HEK293 (cell line): ENCODE measurements at regions not wholly inside any gene's neighbourhood (a gene's known extent, or its start where the extent isn't known, plus 50 kb on each side); places are given as distances from the start of the nearest gene placed in this dataset.
A peak's percentile ranks its signal among the peaks of the same experiment; 100 is the strongest.

ENCODE experiments used
- CTCF ChIA-PET: fragments of 350-600 bp; formaldehyde crosslinking; extraction: SDS; loops from one replicate; lab custom pipeline; 2021; ENCODE audit warnings: antibody characterized with exemption; lab: Yijun Ruan, JAX
- POLR2A ChIA-PET: fragments of 300-600 bp; formaldehyde crosslinking; extraction: SDS; loops from one replicate; lab custom pipeline; 2020; ENCODE audit warnings: antibody characterized with exemption, inconsistent platforms; lab: Yijun Ruan, JAX
- H3K27ac ChIP-seq: fragments of 200-500 bp; sonication (Bioruptor generic); 2 replicates; pipeline ENCODE4 v1.5.1; 2014; ENCODE audit warnings: low read depth, low read length, control low read depth, inconsistent platforms; ENCODE audit errors: extremely low read depth
- H3K36me3 ChIP-seq, 2 experiments: fragments of 200-500 bp in 1 of 2; sonication (Bioruptor generic) in 1 of 2; 1 replicate in 1 of 2; 2 replicates in 1 of 2; pipeline ENCODE4 v1.5.1; 2014 to 2017; ENCODE audit warnings: inconsistent platforms in 2 of 2, low read length in 2 of 2; ENCODE audit not compliant: control insufficient read depth in 2 of 2, insufficient read depth in 1 of 2
- H3K4me1 ChIP-seq: fragments of 200-500 bp; sonication (Bioruptor generic); 2 replicates; pipeline ENCODE4 v1.5.1; 2014; ENCODE audit warnings: mild to moderate bottlenecking, low read length, inconsistent platforms; ENCODE audit not compliant: control insufficient read depth, insufficient read depth
- H3K4me3 ChIP-seq: 2 replicates; pipeline ENCODE4 v1.5.1; 2011; ENCODE audit warnings: low read depth, mild to moderate bottlenecking, control low read depth, low read length, moderate library complexity
- H3K9me3 ChIP-seq: fragments of 200-500 bp; sonication (Bioruptor generic); 2 replicates; pipeline ENCODE4 v1.5.1; 2014; ENCODE audit warnings: low read depth, low read length, inconsistent platforms; ENCODE audit not compliant: control insufficient read depth, insufficient read depth
- BCL6B ChIP-seq: fragments of 450-650 bp; formaldehyde crosslinking; IDR thresholded peaks from 2 replicates; pipeline ENCODE4 v1.5.1; 2017; ENCODE audit warnings: missing biosample characterization, missing genetic modification characterization
- GLI4 ChIP-seq: fragments of 450-650 bp; formaldehyde crosslinking; IDR thresholded peaks from 2 replicates; pipeline ENCODE4 v1.5.1; 2016; ENCODE audit warnings: missing biosample characterization, missing genetic modification characterization
- IKZF3 ChIP-seq: fragments of 450-650 bp; IDR thresholded peaks from 2 replicates; pipeline ENCODE4 v1.5.0; 2018; ENCODE audit warnings: missing biosample characterization, mild to moderate bottlenecking, missing genetic modification characterization, moderate library complexity
- MZF1 ChIP-seq: fragments of 450-650 bp; formaldehyde crosslinking; IDR thresholded peaks from 2 replicates; pipeline ENCODE4 v1.5.1; 2017; ENCODE audit warnings: missing biosample characterization, missing genetic modification characterization, borderline replicate concordance
- REPIN1 ChIP-seq: fragments of 450-650 bp; formaldehyde crosslinking; IDR thresholded peaks from 2 replicates; pipeline ENCODE4 v1.5.1; 2017; ENCODE audit warnings: missing biosample characterization, missing genetic modification characterization, low read depth
- SCRT2 ChIP-seq: fragments of 450-650 bp; formaldehyde crosslinking; IDR thresholded peaks from 2 replicates; pipeline ENCODE4 v1.5.1; 2016; ENCODE audit warnings: missing biosample characterization, missing genetic modification characterization
- YY1 ChIP-seq: fragments of 450-650 bp; formaldehyde crosslinking; IDR thresholded peaks from 2 replicates; pipeline ENCODE4 v1.5.1; 2018; ENCODE audit warnings: missing biosample characterization, missing genetic modification characterization
- ZBTB21 ChIP-seq: fragments of 450-650 bp; formaldehyde crosslinking; IDR thresholded peaks from 2 replicates; pipeline ENCODE4 v1.5.1; 2017; ENCODE audit warnings: missing biosample characterization, missing genetic modification characterization
- ZEB2 ChIP-seq: fragments of 450-650 bp; formaldehyde crosslinking; IDR thresholded peaks from 2 replicates; pipeline ENCODE4 v1.5.1; 2016; ENCODE audit warnings: missing biosample characterization, missing genetic modification characterization
- ZNF112 ChIP-seq: fragments of 450-650 bp; formaldehyde crosslinking; IDR thresholded peaks from 2 replicates; pipeline ENCODE4 v1.5.0; 2017; ENCODE audit warnings: missing biosample characterization, missing genetic modification characterization
- ZNF114 ChIP-seq: fragments of 450-650 bp; formaldehyde crosslinking; IDR thresholded peaks from 2 replicates; pipeline ENCODE4 v1.5.0; 2017; ENCODE audit warnings: missing biosample characterization, missing genetic modification characterization
- ZNF140 ChIP-seq: fragments of 450-650 bp; formaldehyde crosslinking; IDR thresholded peaks from 2 replicates; pipeline ENCODE4 v1.5.1; 2016; ENCODE audit warnings: missing biosample characterization, missing genetic modification characterization
- ZNF155 ChIP-seq: fragments of 450-650 bp; formaldehyde crosslinking; IDR thresholded peaks from 2 replicates; pipeline ENCODE4 v1.5.1; 2016; ENCODE audit warnings: missing biosample characterization, missing genetic modification characterization
- ZNF211 ChIP-seq: fragments of 450-650 bp; formaldehyde crosslinking; IDR thresholded peaks from 2 replicates; pipeline ENCODE4 v1.5.1; 2016; ENCODE audit warnings: low read depth, missing biosample characterization, missing genetic modification characterization
- ZNF214 ChIP-seq: fragments of 450-650 bp; formaldehyde crosslinking; IDR thresholded peaks from 2 replicates; pipeline ENCODE4 v1.5.1; 2017; ENCODE audit warnings: missing biosample characterization, mild to moderate bottlenecking, missing genetic modification characterization, borderline replicate concordance
- ZNF280C ChIP-seq: fragments of 450-650 bp; formaldehyde crosslinking; IDR thresholded peaks from 2 replicates; pipeline ENCODE4 v1.5.1; 2016; ENCODE audit warnings: missing biosample characterization, missing genetic modification characterization
- ZNF433 ChIP-seq: fragments of 450-650 bp; formaldehyde crosslinking; IDR thresholded peaks from 2 replicates; pipeline ENCODE4 v1.5.1; 2016; ENCODE audit warnings: missing biosample characterization, missing genetic modification characterization, low read depth
- ZNF548 ChIP-seq: fragments of 450-650 bp; formaldehyde crosslinking; IDR thresholded peaks from 2 replicates; pipeline ENCODE4 v1.5.1; 2016; ENCODE audit warnings: missing biosample characterization, missing genetic modification characterization
- ZNF654 ChIP-seq: fragments of 450-650 bp; formaldehyde crosslinking; IDR thresholded peaks from 2 replicates; pipeline ENCODE4 v1.5.1; 2016; ENCODE audit warnings: low read depth, missing biosample characterization, missing genetic modification characterization
- ZNF664 ChIP-seq: fragments of 450-650 bp; formaldehyde crosslinking; IDR thresholded peaks from 2 replicates; pipeline ENCODE4 v1.5.1; 2016; ENCODE audit warnings: missing biosample characterization, missing genetic modification characterization
- ZNF701 ChIP-seq: fragments of 450-650 bp; formaldehyde crosslinking; IDR thresholded peaks from 2 replicates; pipeline ENCODE4 v1.5.1; 2016; ENCODE audit warnings: missing biosample characterization, missing genetic modification characterization
- ZNF785 ChIP-seq: fragments of 450-650 bp; formaldehyde crosslinking; IDR thresholded peaks from 2 replicates; pipeline ENCODE4 v1.5.1; 2016; ENCODE audit warnings: missing biosample characterization, missing genetic modification characterization
- ZNF791 ChIP-seq: fragments of 450-650 bp; formaldehyde crosslinking; IDR thresholded peaks from 2 replicates; pipeline ENCODE4 v1.5.1; 2016; ENCODE audit warnings: missing biosample characterization, missing genetic modification characterization
- ZSCAN16 ChIP-seq: fragments of 450-650 bp; formaldehyde crosslinking; IDR thresholded peaks from 2 replicates; pipeline ENCODE4 v1.5.1; 2016; ENCODE audit warnings: missing biosample characterization, missing genetic modification characterization
- TF ChIP-seq, protein P1 (sequence below): fragments of 450-650 bp; formaldehyde crosslinking; IDR thresholded peaks from 2 replicates; pipeline ENCODE4 v1.5.1; 2017; ENCODE audit warnings: missing biosample characterization, missing genetic modification characterization
- TF ChIP-seq, protein P2 (sequence below): fragments of 450-650 bp; formaldehyde crosslinking; IDR thresholded peaks from 2 replicates; pipeline ENCODE4 v1.5.1; 2016; ENCODE audit warnings: missing biosample characterization, missing genetic modification characterization, borderline replicate concordance

DNA sequence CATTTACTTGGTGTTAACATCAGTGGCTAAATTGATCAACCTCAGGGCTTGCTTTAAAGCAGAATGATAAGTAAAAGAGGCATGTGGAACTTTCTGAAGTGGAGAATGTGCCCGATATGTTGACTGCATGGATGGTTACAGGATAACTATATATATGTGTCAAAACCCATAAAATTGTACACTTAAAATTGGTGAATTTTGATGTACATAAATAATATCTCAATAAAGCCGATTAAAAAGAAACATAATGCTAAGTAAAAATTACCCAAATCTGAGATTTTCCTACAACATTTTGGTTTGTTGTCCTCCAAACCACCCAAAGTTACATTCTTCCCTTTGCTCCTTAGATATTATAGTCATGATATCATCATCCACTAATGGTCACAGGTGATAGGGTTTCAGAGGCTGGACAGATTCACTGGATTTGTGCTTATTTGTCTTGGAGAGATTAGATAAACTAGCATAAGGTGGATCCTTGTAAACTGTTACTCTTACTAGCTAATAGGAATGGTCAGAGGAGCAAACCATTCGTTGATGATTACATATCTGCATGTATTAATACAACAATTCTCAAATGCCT, 119.7 kb upstream of the RPS23 start:
- no peak for TF ChIP-seq ZNF211 (tag by site-specific recombination)
- TF ChIP-seq ZNF140 (tag by site-specific recombination): no peak
- peak; percentile 94 for TF ChIP-seq ZNF664
- no peak for TF ChIP-seq ZNF701
- no peak for TF ChIP-seq ZNF654
- TF ChIP-seq YY1 (tag by site-specific recombination): no peak
- TF ChIP-seq, all 188 proteins: peak for 1
- H3K4me1 ChIP-seq: peaks cover 23% of the 10 kb centered on the region
- H3K9me3 ChIP-seq: no peaks in the 10 kb centered on the region
- ChIA-PET CTCF (interaction anchor here (0.6 kb wide), 1 partner anchor 112 kb away, joined by 3 read pairs; no protein-coding TSS in a partner anchor), POLR2A (interaction anchor here (0.6 kb wide), 2 partner anchors 145 to 1430 kb away, joined by 3 to 5 read pairs; no protein-coding TSS in a partner anchor)
- H3K27ac ChIP-seq: peak overlapping the region; percentile 43; the same call in 1 of the 2 replicates
- no peak overlapping the region for H3K4me3 ChIP-seq
- H3K36me3 ChIP-seq: no peaks in the 10 kb centered on the region

DNA sequence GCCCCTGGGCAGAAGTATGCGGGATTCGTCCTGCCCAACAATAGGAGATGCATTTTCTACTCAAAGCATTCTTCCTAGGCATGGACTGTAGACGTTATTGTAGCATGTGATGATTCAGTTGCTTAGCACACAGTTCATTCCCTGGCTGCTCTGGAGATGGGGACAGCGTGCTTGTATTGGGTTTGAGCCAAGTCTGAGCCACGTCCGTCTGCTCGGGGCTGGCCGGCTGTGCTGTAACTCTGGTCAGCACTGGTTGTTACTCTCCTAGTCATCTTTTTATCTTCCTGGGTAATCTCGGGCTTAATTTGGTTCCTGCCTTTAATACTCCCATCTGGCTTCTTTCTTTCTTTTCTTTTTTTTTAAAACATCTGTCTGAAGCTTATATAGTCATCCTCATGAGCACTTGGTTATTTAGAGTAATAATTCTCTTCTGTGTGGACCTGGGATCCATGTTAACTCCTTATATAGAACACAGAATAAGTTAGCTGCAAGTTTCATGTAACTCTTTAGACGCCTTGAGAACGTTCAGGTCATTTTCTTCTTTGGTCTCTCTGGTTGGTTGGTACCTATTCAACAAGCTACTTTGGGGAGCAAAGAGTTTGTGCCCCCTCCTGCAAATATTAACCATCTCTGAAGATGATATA, 118.8 kb upstream of the RPS23 start:
- no peaks in the 10 kb centered on the region for H3K9me3 ChIP-seq
- 0 out of 2 replicates have a peak overlapping the region, but pooled peaks have one; percentile 43 for H3K27ac ChIP-seq
- POLR2A ChIA-PET: interaction anchor here (0.6 kb wide), 1 partner anchor 146 kb away, joined by 5 read pairs; no protein-coding TSS in a partner anchor
- H3K36me3 ChIP-seq: no peaks in the 10 kb centered on the region
- CTCF ChIA-PET: interaction anchor here (0.6 kb wide), 1 partner anchor 199 kb away, joined by 4 read pairs; no protein-coding TSS in a partner anchor
- H3K4me3 ChIP-seq: no peak overlapping the region
- peaks cover 23% of the 10 kb centered on the region for H3K4me1 ChIP-seq
- TF ChIP-seq ZNF114 (no peak), ZNF548 (tag by site-specific recombination) (no peak), ZNF654 (no peak), ZNF155 (tag by site-specific recombination) (no peak), ZNF791 (tag by site-specific recombination) (no peak), ZNF280C (tag by site-specific recombination) (no peak), SCRT2 (no peak), ZSCAN16 (tag by site-specific recombination) (no peak), IKZF3 (tag by site-specific recombination) (0 out of 2 replicates have a peak, but pooled peaks have one; percentile 25), MZF1 (tag by site-specific recombination) (peak; percentile 62; the same call in 1 of the 2 replicates), ZNF433 (no peak), GLI4 (tag by site-specific recombination) (no peak), ZNF785 (tag by site-specific recombination) (no peak), REPIN1 (tag by site-specific recombination) (no peak), ZNF112 (tag by site-specific recombination) (no peak), ZBTB21 (no peak), ZNF214 (tag by site-specific recombination) (no peak), ZEB2 (tag by site-specific recombination) (no peak), BCL6B (tag by site-specific recombination) (no peak), ZNF211 (tag by site-specific recombination) (no peak)
- TF ChIP-seq, protein P1, sequence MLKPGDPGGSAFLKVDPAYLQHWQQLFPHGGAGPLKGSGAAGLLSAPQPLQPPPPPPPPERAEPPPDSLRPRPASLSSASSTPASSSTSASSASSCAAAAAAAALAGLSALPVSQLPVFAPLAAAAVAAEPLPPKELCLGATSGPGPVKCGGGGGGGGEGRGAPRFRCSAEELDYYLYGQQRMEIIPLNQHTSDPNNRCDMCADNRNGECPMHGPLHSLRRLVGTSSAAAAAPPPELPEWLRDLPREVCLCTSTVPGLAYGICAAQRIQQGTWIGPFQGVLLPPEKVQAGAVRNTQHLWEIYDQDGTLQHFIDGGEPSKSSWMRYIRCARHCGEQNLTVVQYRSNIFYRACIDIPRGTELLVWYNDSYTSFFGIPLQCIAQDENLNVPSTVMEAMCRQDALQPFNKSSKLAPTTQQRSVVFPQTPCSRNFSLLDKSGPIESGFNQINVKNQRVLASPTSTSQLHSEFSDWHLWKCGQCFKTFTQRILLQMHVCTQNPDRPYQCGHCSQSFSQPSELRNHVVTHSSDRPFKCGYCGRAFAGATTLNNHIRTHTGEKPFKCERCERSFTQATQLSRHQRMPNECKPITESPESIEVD: no peak
- TF ChIP-seq, protein P2, sequence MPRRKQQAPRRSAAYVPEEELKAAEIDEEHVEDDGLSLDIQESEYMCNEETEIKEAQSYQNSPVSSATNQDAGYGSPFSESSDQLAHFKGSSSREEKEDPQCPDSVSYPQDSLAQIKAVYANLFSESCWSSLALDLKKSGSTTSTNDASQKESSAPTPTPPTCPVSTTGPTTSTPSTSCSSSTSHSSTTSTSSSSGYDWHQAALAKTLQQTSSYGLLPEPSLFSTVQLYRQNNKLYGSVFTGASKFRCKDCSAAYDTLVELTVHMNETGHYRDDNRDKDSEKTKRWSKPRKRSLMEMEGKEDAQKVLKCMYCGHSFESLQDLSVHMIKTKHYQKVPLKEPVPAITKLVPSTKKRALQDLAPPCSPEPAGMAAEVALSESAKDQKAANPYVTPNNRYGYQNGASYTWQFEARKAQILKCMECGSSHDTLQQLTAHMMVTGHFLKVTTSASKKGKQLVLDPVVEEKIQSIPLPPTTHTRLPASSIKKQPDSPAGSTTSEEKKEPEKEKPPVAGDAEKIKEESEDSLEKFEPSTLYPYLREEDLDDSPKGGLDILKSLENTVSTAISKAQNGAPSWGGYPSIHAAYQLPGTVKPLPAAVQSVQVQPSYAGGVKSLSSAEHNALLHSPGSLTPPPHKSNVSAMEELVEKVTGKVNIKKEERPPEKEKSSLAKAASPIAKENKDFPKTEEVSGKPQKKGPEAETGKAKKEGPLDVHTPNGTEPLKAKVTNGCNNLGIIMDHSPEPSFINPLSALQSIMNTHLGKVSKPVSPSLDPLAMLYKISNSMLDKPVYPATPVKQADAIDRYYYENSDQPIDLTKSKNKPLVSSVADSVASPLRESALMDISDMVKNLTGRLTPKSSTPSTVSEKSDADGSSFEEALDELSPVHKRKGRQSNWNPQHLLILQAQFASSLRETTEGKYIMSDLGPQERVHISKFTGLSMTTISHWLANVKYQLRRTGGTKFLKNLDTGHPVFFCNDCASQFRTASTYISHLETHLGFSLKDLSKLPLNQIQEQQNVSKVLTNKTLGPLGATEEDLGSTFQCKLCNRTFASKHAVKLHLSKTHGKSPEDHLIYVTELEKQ: no peak
